Fibroblast of lung (primary cell): ENCODE measurements at regions not wholly inside any gene's neighbourhood (a gene's known extent, or its start where the extent isn't known, plus 50 kb on each side); places are given as distances from the start of the nearest gene placed in this dataset.
A peak's percentile ranks its signal among the peaks of the same experiment; 100 is the strongest.

ENCODE experiments used
- DNase-seq, 2 donors: peaks; one replicate each; pipeline versions ENCODE4 v3.0.0 to v3.0.0-alpha.2; 2010; ENCODE audit warnings: low read depth in 2 of 2
- H2AFZ ChIP-seq: 2 replicates; pipeline ENCODE4 v1.5.1; 2012; ENCODE audit warnings: low read length, control low read depth, inconsistent platforms
- H3K27ac ChIP-seq: 2 replicates; pipeline ENCODE4 v1.5.1; 2011; ENCODE audit warnings: low read length, control low read depth; ENCODE audit not compliant: insufficient read depth
- H3K27me3 ChIP-seq: 2 replicates; pipeline ENCODE4 v1.5.1; 2011; ENCODE audit warnings: mild to moderate bottlenecking, low read length; ENCODE audit not compliant: control insufficient read depth, insufficient read depth
- H3K36me3 ChIP-seq: 2 replicates; pipeline ENCODE4 v1.5.1; 2011; ENCODE audit warnings: low read length; ENCODE audit not compliant: control insufficient read depth, insufficient read depth
- H3K4me1 ChIP-seq: 2 replicates; pipeline ENCODE4 v1.5.1; 2011; ENCODE audit warnings: low read length; ENCODE audit not compliant: control insufficient read depth, insufficient read depth; ENCODE audit errors: extremely low read depth
- H3K4me2 ChIP-seq: 2 replicates; pipeline ENCODE4 v1.5.1; 2011; ENCODE audit warnings: low read length, control low read depth; ENCODE audit not compliant: insufficient read depth; ENCODE audit errors: extremely low read depth
- H3K4me3 ChIP-seq, 4 experiments: fragments of 200-600 bp in 1 of 4; sonication (generic) in 1 of 4; replicated peaks in 1 of 4; 2 replicates each; pipeline ENCODE4 v1.5.1; 2011 to 2016; ENCODE audit warnings: low read length in 4 of 4, low read depth in 3 of 4, mild to moderate bottlenecking in 3 of 4, control low read depth in 2 of 4, inconsistent platforms in 1 of 4, mixed read lengths in 1 of 4; ENCODE audit not compliant: insufficient read depth in 1 of 4; ENCODE audit errors: control extremely low read depth in 1 of 4
- H3K79me2 ChIP-seq: 2 replicates; pipeline ENCODE4 v1.5.1; 2012; ENCODE audit warnings: mild to moderate bottlenecking, low read length, inconsistent platforms; ENCODE audit not compliant: control insufficient read depth, insufficient read depth
- H3K9ac ChIP-seq: 2 replicates; pipeline ENCODE4 v1.5.1; 2011; ENCODE audit warnings: mild to moderate bottlenecking, low read length, control low read depth; ENCODE audit not compliant: insufficient read depth
- H3K9me3 ChIP-seq: 2 replicates; pipeline ENCODE4 v1.5.1; 2012; ENCODE audit warnings: low read depth, low read length; ENCODE audit not compliant: control insufficient read depth, insufficient read depth
- H4K20me1 ChIP-seq: 2 replicates; pipeline ENCODE4 v1.5.1; 2011; ENCODE audit warnings: low read length; ENCODE audit not compliant: control insufficient read depth, insufficient read depth; ENCODE audit errors: extremely low read depth
- CTCF ChIP-seq, 2 donors: IDR thresholded peaks in 1 of 2; conservative IDR thresholded peaks in 1 of 2; 1 replicate in 1 of 2; 2 replicates in 1 of 2; pipeline ENCODE4 v1.5.1; 2011 to 2012; ENCODE audit warnings: low read length in 2 of 2, control low read depth in 1 of 2, inconsistent platforms in 1 of 2, low read depth in 1 of 2, mild to moderate bottlenecking in 1 of 2
- EZH2 ChIP-seq: IDR thresholded peaks from 2 replicates; pipeline ENCODE4 v1.5.1; 2012; ENCODE audit warnings: low read length, control low read depth, mild to moderate bottlenecking; ENCODE audit errors: missing control alignments

- no peaks in the 10 kb centered on the region for H3K79me2 ChIP-seq
- no peaks in the 10 kb centered on the region for H3K27me3 ChIP-seq
- H2AFZ ChIP-seq: no peak overlapping the region
- no peak overlapping the region for H3K27ac ChIP-seq
- H4K20me1 ChIP-seq: no peaks in the 10 kb centered on the region
- H3K4me3 ChIP-seq: no peak overlapping the region
- no peaks in the 10 kb centered on the region for H3K9me3 ChIP-seq
- TF ChIP-seq EZH2: no peak
- no peak for TF ChIP-seq CTCF (conservative IDR thresholded peaks at IDR 0.05 in 1 of 2, IDR thresholded peaks at IDR 0.05 in 1 of 2; ENCODE audit: low read depth in 1 of 2, low read length in 2 of 2)
- DNase-seq: peak in 1 of 2 donors; percentile 89
- H3K4me2 ChIP-seq: no peak overlapping the region
- H3K4me1 ChIP-seq: no peaks in the 10 kb centered on the region
- H3K9ac ChIP-seq: no peak overlapping the region
- H3K36me3 ChIP-seq: no peaks in the 10 kb centered on the region
These were observed 201.8 kb upstream of the FN1 start for GRCh38 chr2:215637651-215638050.

GRCh38 chr2:215636816-215637215, 200.9 kb upstream of the FN1 start:
- Histone ChIP-seq H3K9me3 (no peaks in the 10 kb centered on the region), H4K20me1 (no peaks in the 10 kb centered on the region), H3K4me2 (no peak overlapping the region), H3K9ac (no peak overlapping the region), H2AFZ (no peak overlapping the region), H3K27me3 (no peaks in the 10 kb centered on the region), H3K27ac (no peak overlapping the region), H3K4me3 (no peak overlapping the region), H3K36me3 (no peaks in the 10 kb centered on the region), H3K79me2 (no peaks in the 10 kb centered on the region), H3K4me1 (no peaks in the 10 kb centered on the region)
- no peak for TF ChIP-seq EZH2
- TF ChIP-seq CTCF (conservative IDR thresholded peaks at IDR 0.05 in 1 of 2, IDR thresholded peaks at IDR 0.05 in 1 of 2; ENCODE audit: low read depth in 1 of 2, low read length in 2 of 2): no peak
- DNase-seq: no peak

- H3K36me3 ChIP-seq: no peaks in the 10 kb centered on the region
- TF ChIP-seq EZH2 (no peak), CTCF (conservative IDR thresholded peaks at IDR 0.05 in 1 of 2, IDR thresholded peaks at IDR 0.05 in 1 of 2; ENCODE audit: low read depth in 1 of 2, low read length in 2 of 2) (peak; percentile 27 to 29)
- H3K9me3 ChIP-seq: no peaks in the 10 kb centered on the region
- H3K79me2 ChIP-seq: no peaks in the 10 kb centered on the region
- peak; percentile 59 to 83 for DNase-seq
- no peak overlapping the region for H3K9ac ChIP-seq
- no peaks in the 10 kb centered on the region for H3K27me3 ChIP-seq
- no peak overlapping the region for H3K4me3 ChIP-seq
- H3K4me1 ChIP-seq: no peaks in the 10 kb centered on the region
- no peak overlapping the region for H3K27ac ChIP-seq
- no peak overlapping the region for H2AFZ ChIP-seq
- no peaks in the 10 kb centered on the region for H4K20me1 ChIP-seq
- no peak overlapping the region for H3K4me2 ChIP-seq
These were observed 199.9 kb upstream of the FN1 start for GRCh38 chr2:215635788-215636139.
